ENCODE measurements at regions not wholly inside any gene's neighbourhood (a gene's known extent, or its start where the extent isn't known, plus 50 kb on each side); places are given as distances from the start of the nearest gene placed in this dataset.

GRCh38 chr4:71267244-71267643 lies 71.6 kb upstream of the SLC4A4 start:
- TF ChIP-seq MYC (IDR thresholded peaks at IDR 0.05; ENCODE audit: low read depth, low read length): no peak
- TF ChIP-seq JUN (IDR thresholded peaks at IDR 0.05; ENCODE audit: borderline replicate concordance, insufficient read depth, insufficient read length, low read depth): no peak
- TF ChIP-seq POLR2A (IDR thresholded peaks at IDR 0.05; ENCODE audit: low read depth, low read length): no peak
- TF ChIP-seq GATA2 (IDR thresholded peaks at IDR 0.05; ENCODE audit: insufficient read depth, insufficient read length, low read depth, low read length): no peak
- TF ChIP-seq POLR2AphosphoS5 (IDR thresholded peaks at IDR 0.05; ENCODE audit: insufficient read depth, low read depth, low read length): no peak
- TF ChIP-seq FOS (IDR thresholded peaks at IDR 0.05; ENCODE audit: borderline replicate concordance, insufficient read depth, low read length): no peak
- TF ChIP-seq CTCF (IDR thresholded peaks at IDR 0.05; ENCODE audit: extremely low read depth in 1 of 2, insufficient read depth in 1 of 2, low read depth in 1 of 2, low read length in 2 of 2): no peak
- TF ChIP-seq EZH2 (IDR thresholded peaks at IDR 0.05; ENCODE audit: borderline replicate concordance, low read depth, low read length, severe bottlenecking): no peak
- TF ChIP-seq, protein P1, sequence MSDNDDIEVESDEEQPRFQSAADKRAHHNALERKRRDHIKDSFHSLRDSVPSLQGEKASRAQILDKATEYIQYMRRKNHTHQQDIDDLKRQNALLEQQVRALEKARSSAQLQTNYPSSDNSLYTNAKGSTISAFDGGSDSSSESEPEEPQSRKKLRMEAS (IDR thresholded peaks at IDR 0.05; ENCODE audit: insufficient read depth, insufficient read length): no peak
- Histone ChIP-seq H3K27me3 (ENCODE audit: control insufficient read depth in 2 of 2, insufficient read depth in 2 of 2, low read length in 2 of 2) (no peaks in the 10 kb centered on the region), H3K9me3 (replicated peaks; ENCODE audit: control insufficient read depth, insufficient read depth, low read length) (no peaks in the 10 kb centered on the region), H3K4me3 (replicated peaks in 1 of 3; ENCODE audit: insufficient read depth in 1 of 3, low read depth in 1 of 3, low read length in 3 of 3) (no peak overlapping the region), H4K20me1 (replicated peaks; ENCODE audit: control insufficient read depth, extremely low read depth, insufficient read depth, low read length) (no peaks in the 10 kb centered on the region), H2AFZ (ENCODE audit: low read depth, low read length) (no peak overlapping the region), H3K4me1 (ENCODE audit: control insufficient read depth, extremely low read depth, insufficient read depth, low read length) (no peaks in the 10 kb centered on the region), H3K27ac (ENCODE audit: insufficient read depth, low read depth, low read length) (no peak overlapping the region), H3K79me2 (ENCODE audit: control insufficient read depth, insufficient read depth, low read length) (no peaks in the 10 kb centered on the region), H3K9ac (replicated peaks; ENCODE audit: extremely low read depth, insufficient read depth, low read length) (no peak overlapping the region), H3K4me2 (ENCODE audit: insufficient read depth, low read length) (no peak overlapping the region), H3K9me1 (replicated peaks; ENCODE audit: control insufficient read depth, extremely low read depth, insufficient read depth, low read length) (no peaks in the 10 kb centered on the region), H3K36me3 (ENCODE audit: control insufficient read depth in 2 of 2, extremely low read depth in 1 of 2, insufficient read depth in 2 of 2, low read length in 2 of 2) (no peaks in the 10 kb centered on the region)
- BruUV-seq (replicated peaks): no TSS peak
- intact Hi-C loops (cut with micrococcal nuclease): no loop called here
- CTCF ChIA-PET: no interaction called here
- POLR2A ChIA-PET: no interaction called here
- dilution Hi-C loops (cut with MboI; ENCODE audit: extremely low pct_ligation_motif_present, low sequenced_read_pairs): no loop called here
- no peak for DNase-seq (ENCODE audit: low read depth, low spot score)
- FAIRE-seq: no peak

Measured in endothelial cell of umbilical vein (primary cell).